ENCODE measurements at regions not wholly inside any gene's neighbourhood (a gene's known extent, or its start where the extent isn't known, plus 50 kb on each side); places are given as distances from the start of the nearest gene placed in this dataset.

- H3K4me1 ChIP-seq, result no peaks in the 10 kb centered on the region
- H3K36me3 ChIP-seq, result no peaks in the 10 kb centered on the region
- no peak for DNase-seq
- intact Hi-C loops (cut with DNase I), result no loop called here
- no peaks in the 10 kb centered on the region for H3K9me3 ChIP-seq
- TF ChIP-seq, protein P1, sequence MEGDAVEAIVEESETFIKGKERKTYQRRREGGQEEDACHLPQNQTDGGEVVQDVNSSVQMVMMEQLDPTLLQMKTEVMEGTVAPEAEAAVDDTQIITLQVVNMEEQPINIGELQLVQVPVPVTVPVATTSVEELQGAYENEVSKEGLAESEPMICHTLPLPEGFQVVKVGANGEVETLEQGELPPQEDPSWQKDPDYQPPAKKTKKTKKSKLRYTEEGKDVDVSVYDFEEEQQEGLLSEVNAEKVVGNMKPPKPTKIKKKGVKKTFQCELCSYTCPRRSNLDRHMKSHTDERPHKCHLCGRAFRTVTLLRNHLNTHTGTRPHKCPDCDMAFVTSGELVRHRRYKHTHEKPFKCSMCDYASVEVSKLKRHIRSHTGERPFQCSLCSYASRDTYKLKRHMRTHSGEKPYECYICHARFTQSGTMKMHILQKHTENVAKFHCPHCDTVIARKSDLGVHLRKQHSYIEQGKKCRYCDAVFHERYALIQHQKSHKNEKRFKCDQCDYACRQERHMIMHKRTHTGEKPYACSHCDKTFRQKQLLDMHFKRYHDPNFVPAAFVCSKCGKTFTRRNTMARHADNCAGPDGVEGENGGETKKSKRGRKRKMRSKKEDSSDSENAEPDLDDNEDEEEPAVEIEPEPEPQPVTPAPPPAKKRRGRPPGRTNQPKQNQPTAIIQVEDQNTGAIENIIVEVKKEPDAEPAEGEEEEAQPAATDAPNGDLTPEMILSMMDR (IDR thresholded peaks at IDR 0.05), result no peak
- TF ChIP-seq POLR2A (IDR thresholded peaks at IDR 0.05), result no peak
- H3K4me3 ChIP-seq, result no peak overlapping the region
- WGBS, 2 donors, result 97 to 98% methylated on average over 5 to 6 of the region's 6 CpGs
- no peak overlapping the region for H3K27ac ChIP-seq
- H3K27me3 ChIP-seq, result no peaks in the 10 kb centered on the region
Measured at GRCh38 chr2:106653465-106653864, 166.3 kb downstream of the CD8B2 start.

- Histone ChIP-seq H3K9me3 (no peaks in the 10 kb centered on the region), H3K4me1 (no peaks in the 10 kb centered on the region), H3K27me3 (no peaks in the 10 kb centered on the region), H3K27ac (no peak overlapping the region), H3K4me3 (no peak overlapping the region), H3K36me3 (no peaks in the 10 kb centered on the region)
- WGBS, 2 donors, result 91 to 93% methylated on average over 4 of the region's 4 CpGs
- TF ChIP-seq POLR2A (IDR thresholded peaks at IDR 0.05), result no peak
- TF ChIP-seq, protein P1 (IDR thresholded peaks at IDR 0.05), result no peak
- DNase-seq, result no peak
- intact Hi-C loops (cut with DNase I), result no loop called here
Measured at GRCh38 chr2:106658616-106659015, 171.5 kb downstream of the CD8B2 start.

DNA sequence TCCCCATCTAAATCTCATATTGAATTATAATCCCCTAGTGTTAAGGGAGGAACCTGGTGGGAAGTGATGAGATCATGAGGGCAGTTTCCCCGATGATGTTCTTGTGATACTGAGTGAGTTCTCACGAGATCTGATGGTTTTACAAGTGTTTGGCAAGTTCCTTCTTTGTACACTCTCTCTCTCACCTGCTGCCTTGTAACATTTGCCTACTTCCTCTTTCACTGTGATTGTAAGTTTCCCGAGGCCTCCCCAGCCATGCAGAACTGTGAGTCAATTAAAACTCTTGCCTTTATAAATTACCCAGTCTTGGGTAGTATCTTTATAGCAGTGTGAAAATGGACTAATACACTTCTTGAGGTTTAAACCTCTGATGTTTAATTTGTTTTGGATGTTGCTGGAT, 177.5 kb downstream of the CD8B2 start:
- H3K27ac ChIP-seq, result no peak overlapping the region
- intact Hi-C loops (cut with DNase I), result no loop called here
- no peaks in the 10 kb centered on the region for H3K9me3 ChIP-seq
- DNase-seq, result no peak
- TF ChIP-seq POLR2A (IDR thresholded peaks at IDR 0.05), result no peak
- TF ChIP-seq, protein P1 (IDR thresholded peaks at IDR 0.05), result no peak
- no peaks in the 10 kb centered on the region for H3K36me3 ChIP-seq
- 58 to 61% methylated on average over 3 of the region's 3 CpGs for WGBS, 2 donors
- H3K4me3 ChIP-seq, result no peak overlapping the region
- no peaks in the 10 kb centered on the region for H3K4me1 ChIP-seq
- H3K27me3 ChIP-seq, result no peaks in the 10 kb centered on the region

GRCh38 chr2:106667478-106668070, 180.4 kb downstream of the CD8B2 start:
- intact Hi-C loops (cut with DNase I), result no loop called here
- DNase-seq, result no peak
- 74 to 75% methylated on average over 2 of the region's 2 CpGs for WGBS, 2 donors
- Histone ChIP-seq H3K9me3 (peaks cover 0 to 6% (median 0%) of the 10 kb centered on the region in 3 donors), H3K36me3 (no peaks in the 10 kb centered on the region), H3K4me1 (no peaks in the 10 kb centered on the region), H3K27ac (no peak overlapping the region), H3K4me3 (no peak overlapping the region), H3K27me3 (no peaks in the 10 kb centered on the region)
- TF ChIP-seq POLR2A (IDR thresholded peaks at IDR 0.05), result no peak
- TF ChIP-seq, protein P1 (IDR thresholded peaks at IDR 0.05), result no peak

GRCh38 chr2:106685180-106685897, 198.2 kb downstream of the CD8B2 start:
- peaks cover 0 to 10% (median 0%) of the 10 kb centered on the region in 3 donors for H3K9me3 ChIP-seq
- DNase-seq, result no peak
- H3K36me3 ChIP-seq, result no peaks in the 10 kb centered on the region
- intact Hi-C loops (cut with DNase I), result no loop called here
- WGBS, 2 donors, result 86 to 92% methylated on average over 2 of the region's 2 CpGs
- no peaks in the 10 kb centered on the region for H3K27me3 ChIP-seq
- no peaks in the 10 kb centered on the region for H3K4me1 ChIP-seq
- H3K4me3 ChIP-seq, result no peak overlapping the region
- no peak overlapping the region for H3K27ac ChIP-seq
- TF ChIP-seq POLR2A (IDR thresholded peaks at IDR 0.05), result no peak
- TF ChIP-seq, protein P1 (IDR thresholded peaks at IDR 0.05), result no peak
